Stomach (tissue), 6 donors: ENCODE measurements at regions not wholly inside any gene's neighbourhood (a gene's known extent, or its start where the extent isn't known, plus 50 kb on each side); places are given as distances from the start of the nearest gene placed in this dataset.

Experiments
- DNase-seq, 2 donors: peaks; one replicate each; pipeline versions ENCODE4 v3.0.0 to v3.0.0-alpha.2; 2013 to 2019
- H3K27ac ChIP-seq, 5 donors: fragments of 200-600 bp in 4 of 5; sonication (generic) in 4 of 5; one replicate each; pipeline ENCODE4 v1.5.1; 2013 to 2019; ENCODE audit warnings: mild to moderate bottlenecking in 1 of 5, moderate library complexity in 1 of 5
- H3K27me3 ChIP-seq, 3 donors: fragments of 200-600 bp; sonication (generic); one replicate each; pipeline ENCODE4 v1.5.1; 2017 to 2019; ENCODE audit warnings: mixed run types in 1 of 3
- H3K36me3 ChIP-seq, 4 donors: fragments of 200-600 bp; sonication (generic); 1 replicate in 3 of 4; 2 replicates in 1 of 4; pipeline ENCODE4 v1.5.1; 2016 to 2019
- H3K4me1 ChIP-seq, 4 donors: fragments of 200-600 bp; sonication (generic); one replicate each; pipeline ENCODE4 v1.5.1; 2016 to 2019
- H3K4me3 ChIP-seq, 4 donors: fragments of 200-600 bp; sonication (generic) in 3 of 4; one replicate each; pipeline ENCODE4 v1.5.1; 2016 to 2019; ENCODE audit warnings: mild to moderate bottlenecking in 1 of 4
- H3K9me3 ChIP-seq, 4 donors: fragments of 200-600 bp; sonication (generic); one replicate each; pipeline ENCODE4 v1.5.1; 2016 to 2019
- EP300 ChIP-seq: sonication (generic); formaldehyde crosslinking; IDR thresholded peaks from one replicate; pipeline ENCODE4 v1.6.1; 2017; ENCODE audit warnings: antibody characterized with exemption
- intact Hi-C: fragments of 100-400 bp; cut with DNase I; formaldehyde crosslinking; loops from one replicate; pipeline ENCODE4 v1.15.1; 2023; ENCODE audit warnings: low total_unique reads
- small RNA-seq, 4 donors: library from RNA; depleted of rRNA; stranded (forward); fragments of <200 nt; gene quantifications; one replicate each; pipeline ENCODE3, GENCODE V24; 2016
- donor health status: Bipolar disorder and iron deficiency.

DNA sequence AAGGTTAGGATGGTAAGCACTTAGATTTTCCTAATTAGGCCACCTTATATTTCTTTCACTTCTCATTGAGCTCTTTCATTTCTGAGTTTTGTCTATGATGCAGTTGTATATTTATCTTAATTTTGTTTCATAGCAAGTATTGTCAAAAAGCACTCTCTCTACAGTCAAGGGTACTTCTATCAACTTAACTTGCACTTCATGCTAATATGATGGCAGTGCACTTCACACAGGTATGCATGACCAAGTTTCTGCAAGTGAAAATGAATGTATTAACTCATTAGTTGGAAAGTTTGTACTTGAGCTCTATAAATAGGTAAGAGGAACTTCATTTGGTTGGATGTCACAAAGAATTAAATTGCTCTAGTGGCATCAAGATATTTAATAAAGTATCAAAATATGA lies 51.5 kb upstream of the CDH19 start:
- no peaks in the 10 kb centered on the region for H3K36me3 ChIP-seq
- TF ChIP-seq EP300: no peak
- H3K4me3 ChIP-seq: no peak overlapping the region
- DNase-seq: no peak
- intact Hi-C loops: no loop called here
- no peak overlapping the region for H3K27ac ChIP-seq
- H3K27me3 ChIP-seq: no peaks in the 10 kb centered on the region
- H3K9me3 ChIP-seq: no peaks in the 10 kb centered on the region
- H3K4me1 ChIP-seq: no peaks in the 10 kb centered on the region

Small RNAs in the stretch of these regions (small RNA-seq; reads per million reads assigned to genes)
- gene AC091042.1 (0 reads per million in 4 donors), gene MIR5011 (0 reads per million in 4 donors), gene RNU6-1037P (0 reads per million in 4 donors), gene RPL31P9 (0 reads per million in 4 donors)
